ENCODE measurements at regions not wholly inside any gene's neighbourhood (a gene's known extent, or its start where the extent isn't known, plus 50 kb on each side); places are given as distances from the start of the nearest gene placed in this dataset.

- Histone ChIP-seq H3K27me3 (no peaks in the 10 kb centered on the region), H3K9me3 (no peaks in the 10 kb centered on the region), H3K36me3 (no peaks in the 10 kb centered on the region), H3K27ac (no peak overlapping the region), H3K4me3 (no peak overlapping the region), H3K4me1 (no peaks in the 10 kb centered on the region)
- TF ChIP-seq, protein P1, sequence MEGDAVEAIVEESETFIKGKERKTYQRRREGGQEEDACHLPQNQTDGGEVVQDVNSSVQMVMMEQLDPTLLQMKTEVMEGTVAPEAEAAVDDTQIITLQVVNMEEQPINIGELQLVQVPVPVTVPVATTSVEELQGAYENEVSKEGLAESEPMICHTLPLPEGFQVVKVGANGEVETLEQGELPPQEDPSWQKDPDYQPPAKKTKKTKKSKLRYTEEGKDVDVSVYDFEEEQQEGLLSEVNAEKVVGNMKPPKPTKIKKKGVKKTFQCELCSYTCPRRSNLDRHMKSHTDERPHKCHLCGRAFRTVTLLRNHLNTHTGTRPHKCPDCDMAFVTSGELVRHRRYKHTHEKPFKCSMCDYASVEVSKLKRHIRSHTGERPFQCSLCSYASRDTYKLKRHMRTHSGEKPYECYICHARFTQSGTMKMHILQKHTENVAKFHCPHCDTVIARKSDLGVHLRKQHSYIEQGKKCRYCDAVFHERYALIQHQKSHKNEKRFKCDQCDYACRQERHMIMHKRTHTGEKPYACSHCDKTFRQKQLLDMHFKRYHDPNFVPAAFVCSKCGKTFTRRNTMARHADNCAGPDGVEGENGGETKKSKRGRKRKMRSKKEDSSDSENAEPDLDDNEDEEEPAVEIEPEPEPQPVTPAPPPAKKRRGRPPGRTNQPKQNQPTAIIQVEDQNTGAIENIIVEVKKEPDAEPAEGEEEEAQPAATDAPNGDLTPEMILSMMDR (IDR thresholded peaks at IDR 0.05): no peak
- TF ChIP-seq POLR2A (IDR thresholded peaks at IDR 0.05): no peak
- intact Hi-C loops (cut with DNase I): no loop called here
- WGBS (ENCODE audit: insufficient coverage, low coverage, low lambda C conversion rate, missing lambda C conversion rate): 55% methylated on average over 6 of the region's 32 CpGs
- peak in 2 of 3 donors; percentile 6 to 22 for DNase-seq
- no peak for ATAC-seq
Measured at GRCh38 chr4:1490654-1491327, 84.5 kb upstream of the NKX1-1 start.

DNA sequence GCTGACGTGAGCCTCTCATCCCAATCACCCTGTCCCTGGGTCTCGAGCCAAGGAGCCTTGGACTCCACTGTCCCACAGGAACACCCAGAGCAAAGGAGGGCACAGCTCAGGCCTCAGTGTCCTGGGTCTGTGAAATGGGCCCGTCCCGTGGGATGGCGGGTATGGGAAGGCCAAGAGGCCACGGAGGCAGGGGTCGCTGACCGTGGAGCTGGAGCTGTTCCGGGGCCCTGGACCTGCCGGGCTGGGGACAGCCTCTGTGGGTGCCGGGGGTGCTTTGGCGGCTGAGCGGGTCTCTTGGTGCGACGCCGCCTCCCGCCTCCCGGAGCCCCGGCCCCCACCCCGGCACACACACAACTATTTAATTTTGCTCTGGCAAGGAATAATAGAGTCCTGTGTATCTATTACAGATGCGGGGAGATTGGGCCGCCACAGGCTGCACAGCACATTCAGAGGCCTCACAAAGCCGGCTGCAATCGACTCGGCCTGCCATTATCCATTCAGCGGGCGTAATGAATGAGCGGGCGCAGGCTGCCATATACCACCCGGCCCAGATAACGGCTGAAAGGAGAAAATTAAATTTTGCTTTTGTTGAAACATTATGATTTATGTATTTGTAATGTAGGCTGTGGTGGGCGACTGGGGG is 83.9 kb upstream of the NKX1-1 start:
- DNase-seq (peak; percentile 14 to 46 (median 40)), ATAC-seq (no peak)
- Histone ChIP-seq H3K4me1 (no peaks in the 10 kb centered on the region), H3K36me3 (no peaks in the 10 kb centered on the region), H3K27me3 (no peaks in the 10 kb centered on the region), H3K27ac (no peak overlapping the region), H3K4me3 (no peak overlapping the region), H3K9me3 (no peaks in the 10 kb centered on the region)
- TF ChIP-seq POLR2A (IDR thresholded peaks at IDR 0.05): no peak
- TF ChIP-seq, protein P1 (IDR thresholded peaks at IDR 0.05): no peak
- 89% methylated on average over 22 of the region's 32 CpGs for WGBS (ENCODE audit: insufficient coverage, low coverage, low lambda C conversion rate, missing lambda C conversion rate)
- intact Hi-C loops (cut with DNase I): no loop called here

DNA sequence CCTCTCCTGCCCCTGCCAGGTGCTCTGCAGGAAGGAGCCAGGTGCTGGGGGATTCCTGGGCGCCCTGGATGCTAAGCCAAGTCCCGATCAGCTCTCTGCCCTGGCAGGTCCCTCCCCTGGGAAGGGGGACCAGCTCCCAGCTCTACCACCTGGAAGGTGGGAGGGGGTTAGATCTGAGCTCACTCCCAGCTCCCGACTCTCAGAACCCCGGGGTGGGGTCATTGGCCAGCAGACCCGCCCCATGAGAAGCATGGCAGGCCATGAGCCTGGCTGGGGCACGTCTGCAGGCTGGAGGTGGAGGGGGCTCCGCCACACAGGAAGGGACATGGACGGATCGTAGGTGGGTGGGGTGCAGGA is 83.4 kb upstream of the NKX1-1 start:
- H3K27ac ChIP-seq: no peak overlapping the region
- WGBS (ENCODE audit: insufficient coverage, low coverage, low lambda C conversion rate, missing lambda C conversion rate): 83% methylated on average over 1 of the region's 9 CpGs
- ATAC-seq: no peak
- no peak overlapping the region for H3K4me3 ChIP-seq
- no peaks in the 10 kb centered on the region for H3K9me3 ChIP-seq
- no peaks in the 10 kb centered on the region for H3K27me3 ChIP-seq
- no peak for TF ChIP-seq POLR2A (IDR thresholded peaks at IDR 0.05)
- TF ChIP-seq, protein P1 (IDR thresholded peaks at IDR 0.05): no peak
- H3K4me1 ChIP-seq: no peaks in the 10 kb centered on the region
- no peaks in the 10 kb centered on the region for H3K36me3 ChIP-seq
- intact Hi-C loops (cut with DNase I): no loop called here
- DNase-seq: peak in 1 of 3 donors; percentile 41

DNA sequence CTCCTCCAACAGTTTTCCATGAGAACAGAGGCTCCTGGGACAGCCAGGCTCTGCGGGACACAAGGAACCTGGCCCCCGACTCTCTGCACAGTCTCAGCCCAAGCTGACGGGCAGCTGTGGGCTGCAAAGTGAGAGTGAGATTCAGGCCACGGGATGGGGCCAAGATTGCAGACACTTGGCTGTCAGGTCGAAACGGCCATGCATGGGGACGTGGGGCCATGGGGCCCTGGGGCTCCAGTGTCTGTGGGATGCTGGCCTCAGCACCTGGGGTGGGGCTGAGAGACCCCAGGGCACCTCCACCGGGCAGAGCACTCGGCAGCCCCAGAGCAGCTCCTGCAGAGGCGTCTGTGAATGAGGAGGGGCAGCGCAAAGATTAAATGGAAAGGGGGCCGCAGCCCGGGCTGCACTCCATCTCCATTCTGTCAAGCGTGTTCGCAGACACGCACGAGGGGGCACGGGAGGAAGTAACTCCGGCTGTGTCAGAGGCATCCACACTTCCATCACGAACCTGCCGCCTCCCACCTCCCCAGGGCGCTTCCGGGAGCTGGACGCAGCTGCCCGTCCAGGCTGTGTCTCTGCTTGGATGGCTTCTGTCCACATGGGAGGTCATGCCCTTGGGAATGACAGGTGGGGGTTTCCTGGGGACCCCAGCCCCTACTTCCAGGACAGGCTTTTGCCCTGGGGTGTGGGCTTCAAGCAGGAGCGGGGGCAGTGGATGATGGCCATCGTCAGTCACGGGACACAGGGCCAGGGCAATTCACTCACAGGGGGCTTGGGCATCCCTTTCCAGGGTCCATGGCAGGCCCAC is 82.8 kb upstream of the NKX1-1 start:
- ATAC-seq (no peak), DNase-seq (peak; percentile 8 to 35 (median 24))
- Histone ChIP-seq H3K4me3 (no peak overlapping the region), H3K36me3 (no peaks in the 10 kb centered on the region), H3K27me3 (no peaks in the 10 kb centered on the region), H3K27ac (no peak overlapping the region), H3K9me3 (no peaks in the 10 kb centered on the region), H3K4me1 (no peaks in the 10 kb centered on the region)
- intact Hi-C loops (cut with DNase I): no loop called here
- WGBS (ENCODE audit: insufficient coverage, low coverage, low lambda C conversion rate, missing lambda C conversion rate): 0% methylated on average over 1 of the region's 28 CpGs
- TF ChIP-seq, protein P1 (IDR thresholded peaks at IDR 0.05): no peak
- TF ChIP-seq POLR2A (IDR thresholded peaks at IDR 0.05): no peak

Measured in right lobe of liver (tissue), 6 donors.